GM21381 (cell line): ENCODE measurements at regions not wholly inside any gene's neighbourhood (a gene's known extent, or its start where the extent isn't known, plus 50 kb on each side); places are given as distances from the start of the nearest gene placed in this dataset.
A peak's percentile ranks its signal among the peaks of the same experiment; 100 is the strongest.
"Not testable (repeated sequence)": the region's sequence is repeated elsewhere in the genome, so short reads cannot be mapped to it uniquely, and the experiment has no call there.

ENCODE experiments used
- ATAC-seq: cut with Tn5 transposase; IDR thresholded peaks from one replicate; pipeline ENCODE4 v1.9.1; 2021; ENCODE audit warnings: mild to moderate bottlenecking, moderate library complexity; ENCODE audit not compliant: unreplicated experiment

- no peak for ATAC-seq
Measured at GRCh38 chr13:80083853-80084676, 256.9 kb downstream of the SPRY2 start.

DNA sequence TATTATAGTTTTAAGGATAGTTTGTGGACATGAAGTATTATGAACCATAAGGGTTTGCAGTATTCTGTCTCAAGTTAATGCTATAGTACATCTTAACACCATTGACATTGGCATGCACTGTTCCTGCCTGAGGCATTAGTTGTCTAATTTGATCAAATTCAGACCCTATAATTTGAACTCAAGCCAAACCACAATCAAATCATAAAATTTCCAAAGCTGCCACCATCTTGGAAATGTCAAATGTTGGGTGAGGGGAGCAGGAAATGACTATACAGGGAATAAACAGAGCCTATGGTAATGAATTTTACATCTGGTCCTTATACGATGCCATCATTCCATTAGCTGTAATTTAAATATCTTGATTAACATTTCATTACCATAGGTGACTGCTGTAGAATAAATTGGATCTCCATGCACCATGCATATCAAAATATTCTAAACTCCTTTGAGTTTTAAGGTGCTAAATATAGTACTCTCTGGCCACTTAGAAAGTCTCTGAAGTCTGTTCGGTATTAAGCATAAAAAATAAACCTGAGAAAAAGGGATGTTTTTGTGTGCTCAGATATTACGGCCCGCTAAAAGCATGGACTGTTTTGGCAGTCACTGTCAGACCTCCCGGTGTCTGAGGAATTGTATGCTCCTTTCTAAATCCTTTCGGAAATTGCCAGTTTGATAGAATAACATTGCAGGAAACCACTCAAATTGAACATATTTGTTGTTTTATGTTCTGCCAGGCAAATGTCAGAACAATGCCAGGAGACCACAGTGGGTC, 257.7 kb downstream of the SPRY2 start:
- no peak for ATAC-seq

- no peak for ATAC-seq
Measured at GRCh38 chr13:80082396-80083080, 258.4 kb downstream of the SPRY2 start.

DNA sequence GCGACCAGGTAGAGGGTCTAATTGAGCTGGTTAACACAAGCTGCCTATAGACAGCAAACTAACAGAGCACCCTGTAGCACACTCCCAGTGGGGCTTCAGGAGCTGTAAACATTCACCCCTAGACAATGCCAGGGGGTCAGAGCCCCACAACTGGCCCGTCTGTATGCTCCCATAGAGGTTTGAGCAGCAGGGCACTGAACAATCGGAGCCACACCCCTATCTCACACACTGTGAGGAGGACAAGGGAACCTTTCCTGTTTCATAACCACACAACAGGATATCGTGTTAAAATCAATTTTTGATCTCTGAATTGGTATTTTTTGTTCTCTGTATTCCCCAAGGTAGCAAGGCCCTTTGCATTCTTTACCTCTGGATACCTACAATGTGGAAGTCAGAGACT, 266.1 kb downstream of the SPRY2 start:
- ATAC-seq, result no peak

GRCh38 chr13:80074143-80074752, 266.7 kb downstream of the SPRY2 start:
- no peak for ATAC-seq

- ATAC-seq, result no peak
Measured at GRCh38 chr13:80072231-80072630, 268.7 kb downstream of the SPRY2 start.

- ATAC-seq, result no peak
Measured at GRCh38 chr13:80070024-80070703, 270.8 kb downstream of the SPRY2 start.

GRCh38 chr13:80069374-80069773, 271.6 kb downstream of the SPRY2 start:
- no peak for ATAC-seq

- ATAC-seq, result no peak
Measured at GRCh38 chr13:80065996-80066395, 274.9 kb downstream of the SPRY2 start.

- not testable (repeated sequence) for ATAC-seq
Measured at GRCh38 chr13:80062416-80062815, 278.5 kb downstream of the SPRY2 start.

GRCh38 chr13:80059789-80060188, 281.1 kb downstream of the SPRY2 start:
- no peak for ATAC-seq

- no peak for ATAC-seq
Measured at GRCh38 chr13:80058626-80059025, 282.3 kb downstream of the SPRY2 start.

- no peak for ATAC-seq
Measured at GRCh38 chr13:80055847-80056246, 285.1 kb downstream of the SPRY2 start.

DNA sequence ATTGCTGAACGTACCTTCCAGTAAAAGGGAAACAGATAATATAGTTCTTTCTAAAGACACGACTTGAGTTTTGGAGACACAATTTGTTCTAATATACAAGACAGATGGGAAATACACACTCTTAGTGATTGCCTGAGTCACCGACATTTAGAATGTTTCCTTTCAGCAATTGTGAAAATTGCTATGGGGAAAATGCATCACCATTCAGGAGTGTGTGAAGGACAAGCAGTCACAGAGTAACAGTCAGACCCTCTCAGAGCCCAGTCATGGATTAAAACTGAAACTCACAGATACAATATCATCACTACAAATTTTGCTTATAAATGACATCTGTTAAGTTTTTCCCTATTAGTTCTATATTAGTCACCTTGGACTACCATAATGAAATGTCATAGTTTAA, 286.1 kb downstream of the SPRY2 start:
- no peak for ATAC-seq

DNA sequence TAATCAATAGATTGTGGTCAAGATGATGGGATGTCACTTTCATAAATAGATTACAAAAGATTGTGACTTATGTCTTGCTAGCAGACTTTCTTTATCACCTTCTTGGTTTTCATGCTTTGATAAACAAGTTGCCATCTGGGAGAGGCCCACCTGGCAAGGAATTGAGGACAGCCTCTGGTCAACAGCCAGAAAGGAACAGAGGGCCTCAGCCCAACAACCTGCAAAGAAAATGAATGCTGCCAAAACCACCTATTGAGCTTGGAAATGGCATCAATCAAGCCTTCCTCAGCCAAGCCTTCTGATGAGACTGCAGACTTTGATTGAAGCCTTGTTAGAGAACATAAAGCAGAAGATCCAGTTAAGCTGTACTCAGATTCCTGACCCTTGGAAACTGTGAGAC, 288.6 kb downstream of the SPRY2 start:
- no peak for ATAC-seq

GRCh38 chr13:80050252-80050651, 290.7 kb downstream of the SPRY2 start:
- ATAC-seq, result no peak

DNA sequence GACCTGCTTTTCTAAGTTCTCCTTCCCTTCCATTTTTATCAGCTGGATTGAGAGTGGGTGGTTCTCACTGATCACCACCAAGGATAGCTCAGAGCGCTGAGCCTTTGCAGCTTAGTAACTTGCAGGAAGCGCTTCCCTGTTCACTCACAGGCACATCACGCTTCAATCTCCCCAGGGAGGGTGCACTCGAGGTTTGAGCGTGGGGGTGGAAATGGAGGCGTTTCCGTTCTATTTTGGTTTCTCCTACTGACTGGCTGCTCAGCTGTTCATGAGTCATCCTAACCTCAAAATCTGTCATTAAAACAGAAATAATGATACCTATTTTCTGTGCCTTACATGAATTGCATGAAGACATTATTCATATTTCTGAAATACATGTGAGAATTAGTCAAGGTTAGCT, 292.1 kb downstream of the SPRY2 start:
- peak; percentile 99 for ATAC-seq

GRCh38 chr13:80048030-80048429, 292.9 kb downstream of the SPRY2 start:
- ATAC-seq, result no peak

GRCh38 chr13:80047406-80047805, 293.5 kb downstream of the SPRY2 start:
- no peak for ATAC-seq

- no peak for ATAC-seq
Measured at GRCh38 chr13:80040981-80041317, 300.0 kb downstream of the SPRY2 start.
